Activated naive CD4-positive, alpha-beta T cell treated with anti-CD3 and anti-CD28 coated beads, Interleukin-2, amount 50 U/mL, for 72 hours (primary cell): ENCODE measurements at regions not wholly inside any gene's neighbourhood (a gene's known extent, or its start where the extent isn't known, plus 50 kb on each side); places are given as distances from the start of the nearest gene placed in this dataset.

Experiments used
- ATAC-seq, 2 donors: fragments of 150-1000 bp; cut with Tn5 transposase; 2 replicates each; pipeline ENCODE4 v1.10.0; 2021; ENCODE audit warnings: mild to moderate bottlenecking in 2 of 2, moderate library complexity in 2 of 2
- DNase-seq, 2 donors: peaks; one replicate each; pipeline ENCODE4 v3.0.0; 2021 to 2022; ENCODE audit warnings: low spot score in 2 of 2
- H3K27ac Mint-ChIP-seq, 2 donors: one replicate each; pipeline ENCODE4 v1.8.0; 2022; ENCODE audit warnings: mild to moderate bottlenecking in 2 of 2, mixed read lengths in 2 of 2
- H3K36me3 Mint-ChIP-seq, 2 donors: one replicate each; pipeline ENCODE4 v1.8.0; 2022; ENCODE audit warnings: mixed read lengths in 2 of 2
- H3K9me3 Mint-ChIP-seq, 2 donors: one replicate each; pipeline ENCODE4 v1.8.0; 2022; ENCODE audit warnings: mixed read lengths in 2 of 2

DNA sequence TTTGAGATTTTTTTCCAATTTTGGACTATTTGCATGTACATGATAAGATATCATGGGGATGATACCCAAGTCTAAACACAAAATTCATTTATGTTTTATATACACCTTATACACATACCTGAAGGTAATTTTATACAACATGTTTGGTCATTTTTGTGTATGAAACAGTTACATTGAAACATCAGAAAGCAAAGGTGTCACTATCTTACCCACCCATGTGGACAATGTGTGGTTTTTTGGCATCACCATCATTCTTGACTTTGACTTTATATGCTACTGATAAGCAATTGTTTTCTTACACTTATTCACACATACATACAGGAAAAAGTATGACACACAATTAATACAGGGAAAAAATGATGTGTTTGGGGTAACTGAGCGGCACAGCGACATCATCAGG lies 51.0 kb upstream of the ACVR1 start:
- no peak for ATAC-seq
- DNase-seq: no peak
- H3K9me3 Mint-ChIP-seq: no peaks in the 10 kb centered on the region

More for the DNA sequence above, 51.0 kb upstream of the ACVR1 start:
- Mint-ChIP-seq H3K36me3 (no peaks in the 10 kb centered on the region), H3K27ac (no peak overlapping the region)
